C4-2B (cell line): ENCODE measurements at regions not wholly inside any gene's neighbourhood (a gene's known extent, or its start where the extent isn't known, plus 50 kb on each side); places are given as distances from the start of the nearest gene placed in this dataset.

ENCODE experiments used
- ZFX ChIP-seq: fragments of 450-650 bp; IDR thresholded peaks from 2 replicates; pipeline ENCODE4 v1.6.1; 2017
- TF ChIP-seq, protein P1 (sequence below): fragments of 450-650 bp; conservative IDR thresholded peaks from 2 replicates; pipeline ENCODE4 v1.5.1; 2017; ENCODE audit warnings: mild to moderate bottlenecking

DNA sequence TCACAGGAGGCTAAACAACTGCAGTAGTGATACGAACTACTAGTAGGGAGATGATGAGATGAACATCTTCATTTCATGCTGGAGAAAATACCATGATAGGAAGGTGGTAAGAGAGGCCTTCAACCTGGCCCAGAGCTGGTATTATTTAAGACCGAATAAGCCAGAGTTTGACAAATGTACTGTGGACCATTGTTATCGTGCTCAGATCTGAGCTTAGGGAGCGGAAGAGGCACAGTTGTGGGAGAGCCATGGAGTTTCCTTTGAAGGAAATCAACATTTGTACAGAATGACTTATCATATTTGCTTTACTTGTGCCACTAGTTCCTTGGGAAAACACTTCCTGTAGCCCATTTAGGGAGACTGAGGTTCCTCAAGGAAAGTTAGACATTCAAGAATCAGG lies 260.6 kb upstream of the TNP1 start:
- TF ChIP-seq, protein P1, sequence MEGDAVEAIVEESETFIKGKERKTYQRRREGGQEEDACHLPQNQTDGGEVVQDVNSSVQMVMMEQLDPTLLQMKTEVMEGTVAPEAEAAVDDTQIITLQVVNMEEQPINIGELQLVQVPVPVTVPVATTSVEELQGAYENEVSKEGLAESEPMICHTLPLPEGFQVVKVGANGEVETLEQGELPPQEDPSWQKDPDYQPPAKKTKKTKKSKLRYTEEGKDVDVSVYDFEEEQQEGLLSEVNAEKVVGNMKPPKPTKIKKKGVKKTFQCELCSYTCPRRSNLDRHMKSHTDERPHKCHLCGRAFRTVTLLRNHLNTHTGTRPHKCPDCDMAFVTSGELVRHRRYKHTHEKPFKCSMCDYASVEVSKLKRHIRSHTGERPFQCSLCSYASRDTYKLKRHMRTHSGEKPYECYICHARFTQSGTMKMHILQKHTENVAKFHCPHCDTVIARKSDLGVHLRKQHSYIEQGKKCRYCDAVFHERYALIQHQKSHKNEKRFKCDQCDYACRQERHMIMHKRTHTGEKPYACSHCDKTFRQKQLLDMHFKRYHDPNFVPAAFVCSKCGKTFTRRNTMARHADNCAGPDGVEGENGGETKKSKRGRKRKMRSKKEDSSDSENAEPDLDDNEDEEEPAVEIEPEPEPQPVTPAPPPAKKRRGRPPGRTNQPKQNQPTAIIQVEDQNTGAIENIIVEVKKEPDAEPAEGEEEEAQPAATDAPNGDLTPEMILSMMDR: no peak
- TF ChIP-seq ZFX: no peak
